ENCODE measurements at regions not wholly inside any gene's neighbourhood (a gene's known extent, or its start where the extent isn't known, plus 50 kb on each side); places are given as distances from the start of the nearest gene placed in this dataset.
A peak's percentile ranks its signal among the peaks of the same experiment; 100 is the strongest.

- Histone ChIP-seq H3K27me3 (no peaks in the 10 kb centered on the region), H3K9me3 (no peaks in the 10 kb centered on the region), H3K27ac (no peak overlapping the region), H3K36me3 (ENCODE audit: low read depth, missing control alignments) (no peaks in the 10 kb centered on the region), H3K4me3 (no peak overlapping the region), H3K4me1 (peaks cover 26% of the 10 kb centered on the region)
- TF ChIP-seq POLR2A (IDR thresholded peaks at IDR 0.05) (no peak), CTCF (IDR thresholded peaks at IDR 0.05) (no peak)
- DNase-seq: no peak
- intact Hi-C loops (cut with DNase I; ENCODE audit: low total_unique reads): no loop called here
- 31 to 37% methylated on average over 1 of the region's 1 CpG for WGBS, 2 donors
Observed at GRCh38 chr5:158463188-158463587, 604.2 kb upstream of the CLINT1 start.

- Histone ChIP-seq H3K9me3 (no peaks in the 10 kb centered on the region), H3K36me3 (ENCODE audit: low read depth, missing control alignments) (no peaks in the 10 kb centered on the region), H3K27me3 (no peaks in the 10 kb centered on the region), H3K27ac (no peak overlapping the region), H3K4me1 (peaks cover 26% of the 10 kb centered on the region), H3K4me3 (no peak overlapping the region)
- WGBS, 2 donors: 61 to 66% methylated on average over 9 of the region's 9 CpGs
- intact Hi-C loops (cut with DNase I; ENCODE audit: low total_unique reads): no loop called here
- DNase-seq: no peak
- no peak for TF ChIP-seq CTCF (IDR thresholded peaks at IDR 0.05)
- no peak for TF ChIP-seq POLR2A (IDR thresholded peaks at IDR 0.05)
Observed at GRCh38 chr5:158462349-158463114, 603.6 kb upstream of the CLINT1 start.

- Histone ChIP-seq H3K4me1 (peaks cover 26% of the 10 kb centered on the region), H3K27me3 (no peaks in the 10 kb centered on the region), H3K36me3 (ENCODE audit: low read depth, missing control alignments) (no peaks in the 10 kb centered on the region), H3K4me3 (no peak overlapping the region), H3K27ac (no peak overlapping the region), H3K9me3 (no peaks in the 10 kb centered on the region)
- WGBS, 2 donors: 44 to 46% methylated on average over 4 of the region's 4 CpGs
- DNase-seq: peak; percentile 82
- intact Hi-C loops (cut with DNase I; ENCODE audit: low total_unique reads): no loop called here
- TF ChIP-seq CTCF (IDR thresholded peaks at IDR 0.05) (no peak), POLR2A (IDR thresholded peaks at IDR 0.05) (no peak)
Observed at GRCh38 chr5:158461240-158461854, 602.4 kb upstream of the CLINT1 start.

- Histone ChIP-seq H3K4me3 (no peak overlapping the region), H3K4me1 (peaks cover 19% of the 10 kb centered on the region), H3K9me3 (no peaks in the 10 kb centered on the region), H3K27me3 (no peaks in the 10 kb centered on the region), H3K27ac (no peak overlapping the region), H3K36me3 (ENCODE audit: low read depth, missing control alignments) (no peaks in the 10 kb centered on the region)
- DNase-seq: no peak
- no peak for TF ChIP-seq CTCF (IDR thresholded peaks at IDR 0.05)
- no peak for TF ChIP-seq POLR2A (IDR thresholded peaks at IDR 0.05)
- intact Hi-C loops (cut with DNase I; ENCODE audit: low total_unique reads): no loop called here
- 67 to 73% methylated on average over 2 of the region's 2 CpGs for WGBS, 2 donors
Observed at GRCh38 chr5:158458086-158458485, 599.1 kb upstream of the CLINT1 start.
